ENCODE measurements at regions not wholly inside any gene's neighbourhood (a gene's known extent, or its start where the extent isn't known, plus 50 kb on each side); places are given as distances from the start of the nearest gene placed in this dataset.

GRCh38 chr22:27523711-27524110 is 277.8 kb downstream of the MN1 start:
- DNase-seq: no peak

- DNase-seq: no peak
Observed at GRCh38 chr22:27525711-27526110, 275.8 kb downstream of the MN1 start.

GRCh38 chr22:27526901-27527300 is 274.7 kb downstream of the MN1 start:
- peak; percentile 66 for DNase-seq

GRCh38 chr22:27531782-27532530 is 269.6 kb downstream of the MN1 start:
- DNase-seq: no peak

GRCh38 chr22:27533105-27533745 is 268.3 kb downstream of the MN1 start:
- no peak for DNase-seq

- DNase-seq: no peak
Observed at GRCh38 chr22:27534720-27535125, 266.8 kb downstream of the MN1 start.

GRCh38 chr22:27535452-27535851 is 266.1 kb downstream of the MN1 start:
- no peak for DNase-seq

GRCh38 chr22:27537501-27537900 is 264.1 kb downstream of the MN1 start:
- peak; percentile 65 for DNase-seq

- peak; percentile 61 for DNase-seq
Observed at GRCh38 chr22:27538666-27539065, 262.9 kb downstream of the MN1 start.

GRCh38 chr22:27540247-27540646 is 261.3 kb downstream of the MN1 start:
- DNase-seq: no peak

- DNase-seq: no peak
Observed at GRCh38 chr22:27540656-27541396, 260.7 kb downstream of the MN1 start.

GRCh38 chr22:27541836-27542235 is 259.7 kb downstream of the MN1 start:
- no peak for DNase-seq

- DNase-seq: no peak
Observed at GRCh38 chr22:27542602-27543001, 259.0 kb downstream of the MN1 start.

- no peak for DNase-seq
Observed at GRCh38 chr22:27543460-27543859, 258.1 kb downstream of the MN1 start.

GRCh38 chr22:27545085-27545484 is 256.5 kb downstream of the MN1 start:
- no peak for DNase-seq

- DNase-seq: no peak
Observed at GRCh38 chr22:27546157-27546935, 255.2 kb downstream of the MN1 start.

- DNase-seq: no peak
Observed at GRCh38 chr22:27551402-27551801, 250.2 kb downstream of the MN1 start.

GRCh38 chr22:27552176-27552575 is 249.4 kb downstream of the MN1 start:
- no peak for DNase-seq

GRCh38 chr22:27552863-27553262 is 248.7 kb downstream of the MN1 start:
- no peak for DNase-seq

GRCh38 chr22:27554106-27554811 is 247.3 kb downstream of the MN1 start:
- DNase-seq: no peak

GRCh38 chr22:27554841-27555456 is 246.6 kb downstream of the MN1 start:
- no peak for DNase-seq

- DNase-seq: no peak
Observed at GRCh38 chr22:27556371-27556770, 245.2 kb downstream of the MN1 start.
